B cell (primary cell): ENCODE measurements at regions not wholly inside any gene's neighbourhood (a gene's known extent, or its start where the extent isn't known, plus 50 kb on each side); places are given as distances from the start of the nearest gene placed in this dataset.

Experiments used
- ATAC-seq: fragments of 200-7000 bp; cut with Tn5 transposase; one replicate; pipeline ENCODE4 v1.10.0; 2021; ENCODE audit warnings: low read depth, mild to moderate bottlenecking, moderate number of reproducible peaks, moderate library complexity
- CTCF ChIA-PET: fragments of 350-600 bp; sonication (Branson Sonifier 250); formaldehyde crosslinking; loops from one replicate; lab custom pipeline; 2021; ENCODE audit warnings: antibody characterized with exemption, inconsistent platforms; lab: Charles Lee
- POLR2A ChIA-PET: fragments of 350-600 bp; sonication (Branson Sonifier 250); formaldehyde crosslinking; loops from one replicate; lab custom pipeline; 2021; ENCODE audit warnings: antibody characterized with exemption; lab: Charles Lee
- DNase-seq: peaks from one replicate; pipeline ENCODE4 v3.0.0; 2013
- H2AFZ ChIP-seq: 2 replicates; pipeline ENCODE4 v1.6.1; 2012; ENCODE audit warnings: mild to moderate bottlenecking, low read depth, low read length; ENCODE audit not compliant: insufficient read depth, poor library complexity, severe bottlenecking
- H3K27ac ChIP-seq, 2 donors: 1 replicate in 1 of 2; 2 replicates in 1 of 2; pipeline ENCODE4 v1.5.1; 2012 to 2013; ENCODE audit warnings: low read length in 2 of 2, mild to moderate bottlenecking in 2 of 2, moderate library complexity in 1 of 2
- H3K27me3 ChIP-seq, 4 experiments: fragments of 200-600 bp in 1 of 4; sonication (generic) in 1 of 4; replicated peaks in 1 of 4; 1 replicate in 2 of 4; 2 replicates in 2 of 4; pipeline versions ENCODE4 v1.6.1 to v1.7.0; 2013 to 2016; ENCODE audit warnings: low read length in 3 of 4, mild to moderate bottlenecking in 2 of 4, mixed read lengths in 1 of 4, moderate library complexity in 1 of 4; ENCODE audit not compliant: insufficient read depth in 4 of 4, control insufficient read depth in 3 of 4; ENCODE audit errors: control extremely low read depth in 1 of 4
- H3K36me3 ChIP-seq, 2 experiments: replicated peaks in 1 of 2; 1 replicate in 1 of 2; 2 replicates in 1 of 2; pipeline versions ENCODE4 v1.6.1 to v1.7.1; 2013; ENCODE audit warnings: low read length in 1 of 2; ENCODE audit not compliant: insufficient read depth in 2 of 2, control insufficient read depth in 1 of 2; ENCODE audit errors: control extremely low read depth in 1 of 2, extremely low read depth in 1 of 2
- H3K4me1 ChIP-seq, 2 donors: fragments of 200-600 bp in 1 of 2; sonication (generic) in 1 of 2; 1 replicate in 1 of 2; 2 replicates in 1 of 2; pipeline versions ENCODE4 v1.5.1 to v1.6.1; 2013 to 2017; ENCODE audit warnings: low read length in 2 of 2; ENCODE audit not compliant: control insufficient read depth in 2 of 2, insufficient read depth in 2 of 2
- H3K4me2 ChIP-seq: replicated peaks from 2 replicates; pipeline ENCODE3; 2012; ENCODE audit warnings: mild to moderate bottlenecking, low read depth, low read length; ENCODE audit not compliant: poor library complexity, severe bottlenecking
- H3K4me3 ChIP-seq, 5 experiments: fragments of 200-600 bp in 1 of 5; sonication (generic) in 1 of 5; 1 replicate in 3 of 5; 2 replicates in 2 of 5; pipeline versions ENCODE4 v1.5.1 to v1.7.0; 2011 to 2016; ENCODE audit warnings: low read length in 4 of 5, mild to moderate bottlenecking in 4 of 5, low read depth in 2 of 5, control low read depth in 1 of 5, moderate library complexity in 1 of 5; ENCODE audit not compliant: insufficient read depth in 1 of 5; ENCODE audit errors: control extremely low read depth in 1 of 5, extremely low read depth in 1 of 5
- H3K79me2 ChIP-seq: fragments of 200-600 bp; sonication (generic); one replicate; pipeline ENCODE4 v1.6.0; 2016; ENCODE audit warnings: low read length; ENCODE audit not compliant: control insufficient read depth, insufficient read depth
- H3K9ac ChIP-seq: fragments of 200-600 bp; sonication (generic); 2 replicates; pipeline ENCODE4 v1.6.1; 2017; ENCODE audit warnings: mild to moderate bottlenecking, low read length, moderate library complexity
- H3K9me3 ChIP-seq, 3 donors: one replicate each; pipeline versions ENCODE4 v1.6.1 to v1.7.1; 2013; ENCODE audit warnings: low read length in 2 of 3; ENCODE audit not compliant: control insufficient read depth in 2 of 3, insufficient read depth in 1 of 3; ENCODE audit errors: control extremely low read depth in 1 of 3
- H4K20me1 ChIP-seq: 2 replicates; pipeline ENCODE4 v1.6.0; 2012; ENCODE audit warnings: mild to moderate bottlenecking, low read length; ENCODE audit not compliant: insufficient read depth, control insufficient read depth, poor library complexity, severe bottlenecking
- H3K27ac Mint-ChIP-seq: one replicate; pipeline ENCODE4 v1.8.0; 2021; ENCODE audit warnings: mixed read lengths
- H3K27me3 Mint-ChIP-seq: one replicate; pipeline ENCODE4 v1.8.0; 2021; ENCODE audit warnings: mixed read lengths
- H3K4me1 Mint-ChIP-seq: one replicate; pipeline ENCODE4 v1.8.0; 2021; ENCODE audit warnings: mixed read lengths
- H3K4me3 Mint-ChIP-seq: one replicate; pipeline ENCODE4 v1.8.0; 2021; ENCODE audit warnings: mixed read lengths
- H3K9me3 Mint-ChIP-seq: one replicate; pipeline ENCODE4 v1.8.0; 2022; ENCODE audit warnings: mixed read lengths; ENCODE audit not compliant: insufficient read depth
- CTCF ChIP-seq: fragments of 200-600 bp; IDR thresholded peaks from one replicate; pipeline ENCODE4 v1.8.0; 2022; ENCODE audit warnings: antibody characterized with exemption, mild to moderate bottlenecking
- EZH2 ChIP-seq: IDR thresholded peaks from 2 replicates; pipeline ENCODE4 v1.6.1; 2012; ENCODE audit warnings: borderline replicate concordance, low read depth, mild to moderate bottlenecking, moderate library complexity, low read length; ENCODE audit not compliant: insufficient read depth, poor library complexity, severe bottlenecking
- WGBS: methylation state at CpG from one replicate; pipeline ENCODE4 v1.1.5; 2013; ENCODE audit warnings: missing lambda C conversion rate; ENCODE audit not compliant: insufficient coverage; 5-methylcytosine and 5-hydroxymethylcytosine counted together
- intact Hi-C: fragments of 100-400 bp; cut with micrococcal nuclease; formaldehyde crosslinking; loops from one replicate; pipeline ENCODE4 v1.10.0; 2022

DNA sequence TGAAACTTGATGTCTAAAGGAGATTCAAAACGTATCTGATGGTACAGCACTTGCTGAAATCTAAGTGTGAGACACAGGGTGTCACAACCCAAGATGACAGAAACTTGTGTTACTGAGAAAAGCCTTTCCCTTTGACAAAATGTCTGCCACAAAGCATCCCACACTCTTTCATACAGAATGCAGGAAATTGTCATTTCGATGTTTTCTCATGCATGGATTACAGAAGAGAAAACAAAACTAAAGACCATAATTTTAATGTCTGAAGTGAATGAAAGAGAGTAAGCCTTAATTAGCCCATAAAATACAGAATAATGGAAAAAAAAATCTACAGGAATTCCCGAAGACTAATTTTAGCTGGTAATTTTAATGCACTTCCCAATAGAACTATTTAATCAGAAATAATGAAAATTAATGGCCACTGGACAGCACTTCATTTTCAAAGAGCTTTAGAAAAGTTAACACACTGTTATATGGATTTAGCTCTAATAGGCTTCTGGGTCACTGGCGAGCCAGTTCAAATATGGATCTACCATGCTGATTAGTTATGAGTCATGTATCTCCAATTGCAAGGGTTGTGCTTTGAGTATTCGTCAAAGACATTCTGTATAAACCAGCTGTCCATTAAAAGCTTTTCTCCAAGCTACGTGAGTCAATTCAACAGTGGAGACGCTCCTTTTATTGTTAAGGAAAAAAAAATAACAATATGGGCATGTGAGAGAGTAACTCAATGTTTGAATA lies 656.7 kb downstream of the SLC16A7 start:
- Mint-ChIP-seq H3K27me3 (no peaks in the 10 kb centered on the region), H3K4me3 (no peak overlapping the region), H3K4me1 (no peaks in the 10 kb centered on the region), H3K27ac (no peak overlapping the region), H3K9me3 (no peaks in the 10 kb centered on the region)
- CTCF ChIA-PET: no interaction called here
- Histone ChIP-seq H3K4me2 (no peak overlapping the region), H3K4me1 (no peaks in the 10 kb centered on the region), H4K20me1 (no peaks in the 10 kb centered on the region), H3K27ac (no peak overlapping the region), H3K27me3 (no peaks in the 10 kb centered on the region), H2AFZ (no peak overlapping the region), H3K9me3 (no peaks in the 10 kb centered on the region), H3K9ac (no peak overlapping the region), H3K79me2 (no peaks in the 10 kb centered on the region), H3K36me3 (no peaks in the 10 kb centered on the region), H3K4me3 (no peak overlapping the region)
- ATAC-seq (no peak), DNase-seq (no peak)
- TF ChIP-seq CTCF: no peak
- TF ChIP-seq EZH2: no peak
- WGBS: 33% methylated on average over 1 of the region's 7 CpGs
- intact Hi-C loops: no loop called here
- POLR2A ChIA-PET: no interaction called here

GRCh38 chr12:60255044-60255443 lies 659.2 kb downstream of the SLC16A7 start:
- intact Hi-C loops: no loop called here
- Histone ChIP-seq H3K4me3 (no peak overlapping the region), H3K79me2 (no peaks in the 10 kb centered on the region), H3K27ac (no peak overlapping the region), H3K9ac (no peak overlapping the region), H3K27me3 (no peaks in the 10 kb centered on the region), H4K20me1 (no peaks in the 10 kb centered on the region), H3K9me3 (no peaks in the 10 kb centered on the region), H3K36me3 (no peaks in the 10 kb centered on the region), H2AFZ (no peak overlapping the region), H3K4me1 (no peaks in the 10 kb centered on the region), H3K4me2 (no peak overlapping the region)
- Mint-ChIP-seq H3K27me3 (no peaks in the 10 kb centered on the region), H3K27ac (no peak overlapping the region), H3K4me1 (no peaks in the 10 kb centered on the region), H3K9me3 (no peaks in the 10 kb centered on the region), H3K4me3 (no peak overlapping the region)
- TF ChIP-seq EZH2: no peak
- no peak for TF ChIP-seq CTCF
- no peak for DNase-seq
- ChIA-PET POLR2A (no interaction called here), CTCF (no interaction called here)
- no CpG with 5 or more reads among the region's 1 CpG for WGBS
- ATAC-seq: no peak
